Upper lobe of left lung (tissue), 6 donors: ENCODE measurements at regions not wholly inside any gene's neighbourhood (a gene's known extent, or its start where the extent isn't known, plus 50 kb on each side); places are given as distances from the start of the nearest gene placed in this dataset.

Source experiments
- ATAC-seq, 2 donors: fragments of 200-7000 bp; cut with Tn5 transposase; one replicate each; pipeline ENCODE4 v1.9.1; 2022; ENCODE audit warnings: mild to moderate bottlenecking in 2 of 2, moderate library complexity in 2 of 2; ENCODE audit not compliant: low FRiP score in 2 of 2
- DNase-seq, 2 donors: peaks; one replicate each; pipeline ENCODE4 v3.0.0-alpha.2; 2019 to 2020
- H3K27ac ChIP-seq, 4 donors: fragments of 200-600 bp; sonication (generic); one replicate each; pipeline ENCODE4 v1.5.1; 2016 to 2019
- H3K27me3 ChIP-seq, 4 donors: fragments of 200-600 bp; sonication (generic); one replicate each; pipeline ENCODE4 v1.5.1; 2017 to 2019
- H3K36me3 ChIP-seq, 4 donors: fragments of 200-600 bp; sonication (generic); one replicate each; pipeline ENCODE4 v1.5.1; 2016 to 2019
- H3K4me1 ChIP-seq, 4 donors: fragments of 200-600 bp; sonication (generic); one replicate each; pipeline ENCODE4 v1.5.1; 2018 to 2019
- H3K4me3 ChIP-seq, 4 donors: fragments of 200-600 bp; sonication (generic); one replicate each; pipeline ENCODE4 v1.5.1; 2017 to 2019; ENCODE audit warnings: mild to moderate bottlenecking in 2 of 4, moderate library complexity in 1 of 4
- H3K9me3 ChIP-seq, 4 donors: fragments of 200-600 bp; sonication (generic); one replicate each; pipeline ENCODE4 v1.5.1; 2018 to 2019
- EP300 ChIP-seq, 4 donors: sonication (generic); formaldehyde crosslinking; IDR thresholded peaks; one replicate each; pipeline ENCODE4 v1.5.1; 2017; ENCODE audit warnings: antibody characterized with exemption in 4 of 4, control low read depth in 2 of 4
- POLR2A ChIP-seq, 4 donors: fragments of 450-650 bp; IDR thresholded peaks; one replicate each; pipeline ENCODE4 v1.5.1; 2016 to 2017; ENCODE audit warnings: antibody characterized with exemption in 4 of 4, mild to moderate bottlenecking in 2 of 4
- POLR2AphosphoS5 ChIP-seq, 2 donors: sonication (generic); formaldehyde crosslinking; IDR thresholded peaks; one replicate each; pipeline ENCODE4 v1.5.1; 2017; ENCODE audit warnings: antibody characterized with exemption in 2 of 2
- WGBS, 2 donors: methylation state at CpG; one replicate each; pipeline ENCODE4 v1.1.5; 2017 to 2018; 5-methylcytosine and 5-hydroxymethylcytosine counted together
- TF ChIP-seq, protein P1 (sequence below), 6 experiments: fragments of 450-650 bp in 4 of 6; fragments of 200-600 bp in 2 of 6; sonication (generic) in 2 of 6; IDR thresholded peaks; one replicate each; pipeline ENCODE4 v1.5.1; 2016 to 2019; ENCODE audit warnings: antibody characterized with exemption in 6 of 6
- donor health status: DM: no; HTN: no; CAD: no; lungs with moderate emphysema.
- donor health status: DM: no; HTN: yes; CAD: no; lungs with severe emphysema.

GRCh38 chr10:110373857-110374654 lies 69.3 kb upstream of the SMNDC1 start:
- no peak for DNase-seq
- WGBS, 2 donors = 92 to 93% methylated on average over 8 of the region's 8 CpGs
- no peaks in the 10 kb centered on the region for H3K9me3 ChIP-seq

DNA sequence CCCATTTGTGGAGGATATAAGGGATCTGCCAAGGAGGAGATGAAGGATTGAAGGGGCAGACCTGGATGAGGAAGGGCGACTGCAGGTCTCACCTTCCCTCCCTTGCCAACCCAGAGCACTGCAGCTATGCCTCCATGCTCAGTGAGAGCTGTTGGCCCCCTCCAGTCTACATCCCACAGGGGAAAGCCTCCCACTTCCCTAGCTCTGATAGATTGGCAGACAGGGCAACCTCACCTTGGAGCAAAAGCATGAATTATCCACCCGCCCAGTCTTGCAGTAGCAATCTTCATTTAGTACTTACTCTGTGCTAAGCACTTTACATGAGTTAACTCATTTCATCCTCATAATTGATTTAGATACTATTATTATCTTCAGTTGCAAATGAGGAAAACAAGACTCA lies 70.4 kb upstream of the SMNDC1 start:
- Histone ChIP-seq H3K4me3 (no peak overlapping the region), H3K27ac (peak overlapping the region in 1 of 4 donors; percentile 59), H3K9me3 (no peaks in the 10 kb centered on the region), H3K36me3 (no peaks in the 10 kb centered on the region), H3K27me3 (no peaks in the 10 kb centered on the region), H3K4me1 (peaks cover 6 to 12% (median 9%) of the 10 kb centered on the region in 4 donors)
- no peak for ATAC-seq
- WGBS, 2 donors = 93 to 94% methylated on average over 2 of the region's 2 CpGs
- TF ChIP-seq POLR2AphosphoS5 (IDR thresholded peaks at IDR 0.05) (no peak), EP300 (IDR thresholded peaks at IDR 0.05) (no peak), POLR2A (IDR thresholded peaks at IDR 0.05) (no peak)
- TF ChIP-seq, protein P1, sequence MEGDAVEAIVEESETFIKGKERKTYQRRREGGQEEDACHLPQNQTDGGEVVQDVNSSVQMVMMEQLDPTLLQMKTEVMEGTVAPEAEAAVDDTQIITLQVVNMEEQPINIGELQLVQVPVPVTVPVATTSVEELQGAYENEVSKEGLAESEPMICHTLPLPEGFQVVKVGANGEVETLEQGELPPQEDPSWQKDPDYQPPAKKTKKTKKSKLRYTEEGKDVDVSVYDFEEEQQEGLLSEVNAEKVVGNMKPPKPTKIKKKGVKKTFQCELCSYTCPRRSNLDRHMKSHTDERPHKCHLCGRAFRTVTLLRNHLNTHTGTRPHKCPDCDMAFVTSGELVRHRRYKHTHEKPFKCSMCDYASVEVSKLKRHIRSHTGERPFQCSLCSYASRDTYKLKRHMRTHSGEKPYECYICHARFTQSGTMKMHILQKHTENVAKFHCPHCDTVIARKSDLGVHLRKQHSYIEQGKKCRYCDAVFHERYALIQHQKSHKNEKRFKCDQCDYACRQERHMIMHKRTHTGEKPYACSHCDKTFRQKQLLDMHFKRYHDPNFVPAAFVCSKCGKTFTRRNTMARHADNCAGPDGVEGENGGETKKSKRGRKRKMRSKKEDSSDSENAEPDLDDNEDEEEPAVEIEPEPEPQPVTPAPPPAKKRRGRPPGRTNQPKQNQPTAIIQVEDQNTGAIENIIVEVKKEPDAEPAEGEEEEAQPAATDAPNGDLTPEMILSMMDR (IDR thresholded peaks at IDR 0.05) = no peak
- DNase-seq = no peak

More at GRCh38 chr10:110373857-110374654, 69.3 kb upstream of the SMNDC1 start:
- H3K4me1 ChIP-seq = peaks cover 6 to 12% (median 9%) of the 10 kb centered on the region in 4 donors
- H3K27ac ChIP-seq = no peak overlapping the region
- TF ChIP-seq POLR2AphosphoS5 (IDR thresholded peaks at IDR 0.05) (no peak), EP300 (IDR thresholded peaks at IDR 0.05) (no peak), POLR2A (IDR thresholded peaks at IDR 0.05) (no peak)
- TF ChIP-seq, protein P1 (IDR thresholded peaks at IDR 0.05) = no peak
- H3K36me3 ChIP-seq = no peaks in the 10 kb centered on the region
- H3K4me3 ChIP-seq = no peak overlapping the region
- no peak for ATAC-seq
- H3K27me3 ChIP-seq = no peaks in the 10 kb centered on the region

GRCh38 chr10:110376021-110376766 lies 71.5 kb upstream of the SMNDC1 start:
- Histone ChIP-seq H3K4me3 (no peak overlapping the region), H3K27ac (peak overlapping the region; percentile 27 to 84 (median 58)), H3K36me3 (no peaks in the 10 kb centered on the region), H3K9me3 (no peaks in the 10 kb centered on the region), H3K4me1 (peaks cover 6 to 12% (median 9%) of the 10 kb centered on the region in 4 donors), H3K27me3 (no peaks in the 10 kb centered on the region)
- DNase-seq (peak; percentile 34 to 72), ATAC-seq (peak; percentile 47 to 74)
- 46 to 59% methylated on average over 13 to 21 of the region's 21 CpGs for WGBS, 2 donors
- peak; percentile 81 to 90 for TF ChIP-seq POLR2AphosphoS5 (IDR thresholded peaks at IDR 0.05)
- TF ChIP-seq EP300 (IDR thresholded peaks at IDR 0.05) = peak in 2 of 4 donors; percentile 74 to 78
- TF ChIP-seq, protein P1 (IDR thresholded peaks at IDR 0.05) = no peak

DNA sequence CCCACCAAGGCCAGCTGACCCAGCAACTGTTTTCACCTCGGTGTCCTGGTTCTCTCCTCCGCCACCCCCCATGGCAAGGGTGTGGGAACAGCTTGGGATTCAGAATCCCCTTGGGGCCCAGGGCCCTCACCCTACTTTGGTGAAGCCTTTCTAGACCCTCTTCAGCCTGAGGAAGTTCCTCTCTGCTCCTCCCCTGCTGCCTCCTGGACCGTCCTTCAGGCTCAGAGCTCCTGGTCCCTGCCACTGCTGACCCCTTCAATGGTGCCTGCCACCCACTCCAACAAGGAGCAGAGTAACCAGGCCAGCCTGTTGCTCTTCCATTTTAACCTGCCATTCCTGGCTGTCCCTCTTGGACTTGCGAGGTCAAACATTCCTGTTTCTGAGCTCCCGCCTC lies 72.0 kb upstream of the SMNDC1 start:
- H3K4me1 ChIP-seq = peaks cover 6 to 12% (median 9%) of the 10 kb centered on the region in 4 donors
- H3K36me3 ChIP-seq = no peaks in the 10 kb centered on the region
- ATAC-seq = peak; percentile 13 to 30
- DNase-seq = no peak
- H3K9me3 ChIP-seq = no peaks in the 10 kb centered on the region
- peak overlapping the region in 3 of 4 donors; percentile 27 to 84 (median 72) for H3K27ac ChIP-seq
- WGBS, 2 donors = 55 to 67% methylated on average over 5 of the region's 5 CpGs
- no peak overlapping the region for H3K4me3 ChIP-seq
- no peaks in the 10 kb centered on the region for H3K27me3 ChIP-seq
- TF ChIP-seq, protein P1 (IDR thresholded peaks at IDR 0.05) = no peak
- TF ChIP-seq POLR2AphosphoS5 (IDR thresholded peaks at IDR 0.05) = no peak
- TF ChIP-seq EP300 (IDR thresholded peaks at IDR 0.05) = no peak
- no peak for TF ChIP-seq POLR2A (IDR thresholded peaks at IDR 0.05)
